ENCODE measurements at regions not wholly inside any gene's neighbourhood (a gene's known extent, or its start where the extent isn't known, plus 50 kb on each side); places are given as distances from the start of the nearest gene placed in this dataset.

DNA sequence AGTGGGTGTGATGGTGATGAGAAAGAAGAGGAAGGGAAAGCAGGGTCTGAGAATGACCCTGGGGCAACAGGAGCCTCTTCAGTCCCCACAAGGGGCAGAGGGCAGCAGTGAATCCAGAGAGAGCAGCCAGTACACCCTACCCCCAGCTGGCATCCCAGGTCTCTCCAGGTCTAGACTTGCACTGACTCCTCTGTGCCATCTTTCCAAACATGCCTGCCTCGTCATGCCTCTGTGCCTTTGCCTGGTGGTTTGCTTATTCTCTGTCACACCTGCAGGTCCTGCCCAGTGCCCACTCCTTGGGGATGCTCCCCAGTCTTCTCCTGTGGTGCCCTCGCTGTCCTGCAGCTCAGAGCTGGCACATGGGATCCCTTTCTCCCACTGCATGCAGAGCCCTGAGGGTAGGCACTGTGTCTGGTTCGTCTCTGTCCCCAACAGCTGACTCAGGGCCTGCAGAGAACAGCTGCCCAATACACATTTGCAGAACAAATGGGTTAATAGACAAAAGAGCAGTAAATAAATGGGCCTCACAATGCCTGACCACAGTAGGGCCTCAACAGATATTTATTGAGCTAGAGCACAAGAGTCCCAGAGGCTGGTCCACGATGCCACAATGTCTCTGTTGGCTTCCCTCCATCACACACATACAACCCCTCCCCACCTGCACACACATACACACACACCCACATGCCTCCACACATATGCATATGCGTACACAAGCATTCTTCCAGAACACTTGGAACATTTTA lies 89.8 kb downstream of the HS1BP3 start:
- TF ChIP-seq EP300 (IDR thresholded peaks at IDR 0.05; ENCODE audit: low read depth), result no peak
- TF ChIP-seq, protein P1, sequence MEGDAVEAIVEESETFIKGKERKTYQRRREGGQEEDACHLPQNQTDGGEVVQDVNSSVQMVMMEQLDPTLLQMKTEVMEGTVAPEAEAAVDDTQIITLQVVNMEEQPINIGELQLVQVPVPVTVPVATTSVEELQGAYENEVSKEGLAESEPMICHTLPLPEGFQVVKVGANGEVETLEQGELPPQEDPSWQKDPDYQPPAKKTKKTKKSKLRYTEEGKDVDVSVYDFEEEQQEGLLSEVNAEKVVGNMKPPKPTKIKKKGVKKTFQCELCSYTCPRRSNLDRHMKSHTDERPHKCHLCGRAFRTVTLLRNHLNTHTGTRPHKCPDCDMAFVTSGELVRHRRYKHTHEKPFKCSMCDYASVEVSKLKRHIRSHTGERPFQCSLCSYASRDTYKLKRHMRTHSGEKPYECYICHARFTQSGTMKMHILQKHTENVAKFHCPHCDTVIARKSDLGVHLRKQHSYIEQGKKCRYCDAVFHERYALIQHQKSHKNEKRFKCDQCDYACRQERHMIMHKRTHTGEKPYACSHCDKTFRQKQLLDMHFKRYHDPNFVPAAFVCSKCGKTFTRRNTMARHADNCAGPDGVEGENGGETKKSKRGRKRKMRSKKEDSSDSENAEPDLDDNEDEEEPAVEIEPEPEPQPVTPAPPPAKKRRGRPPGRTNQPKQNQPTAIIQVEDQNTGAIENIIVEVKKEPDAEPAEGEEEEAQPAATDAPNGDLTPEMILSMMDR (IDR thresholded peaks at IDR 0.05), result no peak
